H1 (cell line): ENCODE measurements at regions not wholly inside any gene's neighbourhood (a gene's known extent, or its start where the extent isn't known, plus 50 kb on each side); places are given as distances from the start of the nearest gene placed in this dataset.

Experiments used
- CREB1 ChIP-seq: IDR thresholded peaks from 2 replicates; pipeline ENCODE4 v1.6.1; 2012; ENCODE audit warnings: inconsistent platforms
- EGR1 ChIP-seq: IDR thresholded peaks from 2 replicates; pipeline ENCODE4 v1.6.1; 2011; ENCODE audit warnings: low read depth, low read length, borderline replicate concordance
- TEAD4 ChIP-seq: IDR thresholded peaks from 2 replicates; pipeline ENCODE4 v1.6.1; 2012; ENCODE audit warnings: low read depth, low read length, inconsistent platforms, mixed read lengths

DNA sequence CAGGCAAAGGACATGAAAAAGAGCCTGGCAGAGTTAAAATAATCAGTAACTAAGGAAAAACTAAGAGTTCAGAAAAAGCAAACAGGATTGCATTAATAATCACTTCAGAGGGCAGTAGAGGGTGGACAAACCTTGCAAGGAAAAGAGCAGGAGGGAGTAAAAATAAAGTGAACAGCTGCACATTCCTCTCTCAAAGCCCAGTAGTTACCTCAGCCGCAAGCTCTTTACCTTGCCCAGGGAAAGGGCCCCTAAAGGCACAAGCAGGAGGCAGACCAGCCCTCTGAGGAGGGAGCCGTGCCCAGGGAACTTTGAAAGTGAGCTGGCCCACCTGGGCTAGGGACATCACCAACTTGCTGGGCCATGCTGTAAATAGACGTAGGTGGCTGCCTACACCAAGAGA lies 196.9 kb downstream of the C1D start:
- no peak for TF ChIP-seq TEAD4
- peak; percentile 9; the same call in 1 of the 2 replicates for TF ChIP-seq EGR1
- TF ChIP-seq CREB1: no peak
